Heart left ventricle (tissue), 16 donors: ENCODE measurements at regions not wholly inside any gene's neighbourhood (a gene's known extent, or its start where the extent isn't known, plus 50 kb on each side); places are given as distances from the start of the nearest gene placed in this dataset.
A peak's percentile ranks its signal among the peaks of the same experiment; 100 is the strongest.

ENCODE experiments used
- ATAC-seq, 4 donors: fragments of 200-7000 bp; cut with Tn5 transposase; one replicate each; pipeline ENCODE4 v1.9.1; 2020 to 2022; ENCODE audit warnings: moderate library complexity in 4 of 4, mild to moderate bottlenecking in 3 of 4, moderate number of reproducible peaks in 1 of 4
- DNase-seq, 5 donors: peaks; one replicate each; pipeline ENCODE4 v3.0.0-alpha.2; 2020
- H3K27ac ChIP-seq, 12 donors: fragments of 200-600 bp; sonication (generic) in 4 of 12; one replicate each; pipeline versions ENCODE4 v1.5.0 to v1.8.0; 2016 to 2022; ENCODE audit warnings: mild to moderate bottlenecking in 2 of 12
- H3K27me3 ChIP-seq, 9 donors: fragments of 200-600 bp; sonication (generic) in 2 of 9; one replicate each; pipeline versions ENCODE4 v1.5.1 to v1.8.0; 2016 to 2022; ENCODE audit warnings: mild to moderate bottlenecking in 3 of 9
- H3K36me3 ChIP-seq, 9 donors: fragments of 200-600 bp; sonication (generic) in 2 of 9; one replicate each; pipeline versions ENCODE4 v1.5.0 to v1.8.0; 2018 to 2022; ENCODE audit warnings: mild to moderate bottlenecking in 2 of 9
- H3K4me1 ChIP-seq, 12 donors: fragments of 200-600 bp; sonication (generic) in 4 of 12; one replicate each; pipeline versions ENCODE4 v1.5.0 to v1.8.0; 2016 to 2022; ENCODE audit warnings: mild to moderate bottlenecking in 3 of 12
- H3K4me3 ChIP-seq, 12 donors: fragments of 200-600 bp; sonication (generic) in 4 of 12; one replicate each; pipeline versions ENCODE4 v1.5.0 to v1.8.0; 2017 to 2022; ENCODE audit warnings: mild to moderate bottlenecking in 9 of 12, moderate library complexity in 4 of 12
- H3K9me3 ChIP-seq, 12 donors: fragments of 200-600 bp; sonication (generic) in 4 of 12; one replicate each; pipeline versions ENCODE4 v1.5.0 to v1.8.0; 2016 to 2022; ENCODE audit warnings: mild to moderate bottlenecking in 1 of 12
- POLR2A ChIP-seq, 2 donors: fragments of 450-650 bp; IDR thresholded peaks; one replicate each; pipeline ENCODE4 v1.6.1; 2017; ENCODE audit warnings: antibody characterized with exemption in 2 of 2, mild to moderate bottlenecking in 2 of 2, moderate library complexity in 2 of 2
- WGBS, 4 donors: extraction: QIAGEN DNeasy Blood & Tissue Kit in 2 of 4; methylation state at CpG; one replicate each; pipeline versions ENCODE4 v1.1.5 to v1.1.7; 2013 to 2018; 5-methylcytosine and 5-hydroxymethylcytosine counted together
- intact Hi-C, 10 donors: fragments of 100-400 bp; cut with DNase I; formaldehyde crosslinking; loops; one replicate each; pipeline versions ENCODE4 v1.11.1 to v1.14.2; 2022
- TF ChIP-seq, protein P1 (sequence below), 12 donors: fragments of 200-600 bp; sonication (generic) in 4 of 12; IDR thresholded peaks; one replicate each; pipeline versions ENCODE4 v1.5.0 to v1.8.0; 2018 to 2022; ENCODE audit warnings: antibody characterized with exemption in 12 of 12, mild to moderate bottlenecking in 5 of 12
- donor health status: ischemic (EF 13 %, LVEDD 7.1; RV severe dilation, severe dysfunction).
- donor health status: healthy with polysubstance abuse.
- donor health status: DM: no; HTN: yes; CAD: no.
- donor health status: DM: no; HTN: no; CAD: no.
- donor health status: ischemic (EF 25% LVEDD 6.9; RV normal size, moderate dysfunction).
- donor health status: ischemic (EF 25% LVEDD 5.7; RV mildly dilated, moderate dysfunction).
- donor health status: healthy.
- donor health status: DM: yes; HTN: yes; CAD: no.
- donor health status: ischemic (EF 35%, LVEDD 5.7; RV mildly dilated, moderate dysfunction).
- donor health status: nonischemic (EF 11% LVEDD 7.7; RV severe dilation, severe dysfunction).
- donor health status: DM: yes; HTN: yes; CAD: no.
- donor health status: PGD.
- donor health status: ischemic (EF 29% LVEDD 5.4; RV normal size, mild dysfunction).
- donor health status: nonischemic (EF 23%, LVEDD 6.1; RV moderate dilation, normal function).

DNA sequence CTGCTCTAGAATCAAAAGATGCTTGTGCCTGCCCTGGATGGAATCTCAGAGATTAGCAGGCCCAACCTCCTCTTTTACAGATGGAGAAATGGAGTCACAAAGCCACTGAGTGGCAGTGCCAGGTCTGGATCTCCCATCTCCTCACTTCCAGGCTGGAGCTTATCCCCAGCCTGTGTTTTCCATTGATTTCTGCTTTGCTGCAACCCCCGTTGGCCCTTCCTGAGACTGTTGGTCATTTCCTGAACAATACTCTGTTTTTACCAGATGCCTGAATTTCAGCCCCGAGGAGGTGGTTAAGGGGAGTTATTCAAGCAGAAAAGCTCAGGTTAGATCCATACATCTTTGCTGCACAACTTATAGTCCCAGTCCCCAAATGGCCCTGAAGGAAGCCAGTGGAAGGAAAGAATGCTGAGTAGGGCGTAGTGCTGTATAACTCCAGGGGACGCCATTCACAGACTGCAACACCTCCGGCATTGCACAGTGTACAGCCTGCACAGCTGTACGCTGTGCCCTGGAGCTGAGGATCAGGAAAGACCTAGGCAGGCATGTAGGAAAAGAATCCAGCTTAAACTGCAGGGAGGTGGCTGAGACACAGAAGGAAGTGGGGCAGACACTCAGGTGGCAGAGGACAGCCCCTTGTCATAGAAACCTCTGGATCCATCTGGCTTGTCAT, 77.5 kb downstream of the RPLP1 start:
- DNase-seq, result no peak
- TF ChIP-seq, protein P1, sequence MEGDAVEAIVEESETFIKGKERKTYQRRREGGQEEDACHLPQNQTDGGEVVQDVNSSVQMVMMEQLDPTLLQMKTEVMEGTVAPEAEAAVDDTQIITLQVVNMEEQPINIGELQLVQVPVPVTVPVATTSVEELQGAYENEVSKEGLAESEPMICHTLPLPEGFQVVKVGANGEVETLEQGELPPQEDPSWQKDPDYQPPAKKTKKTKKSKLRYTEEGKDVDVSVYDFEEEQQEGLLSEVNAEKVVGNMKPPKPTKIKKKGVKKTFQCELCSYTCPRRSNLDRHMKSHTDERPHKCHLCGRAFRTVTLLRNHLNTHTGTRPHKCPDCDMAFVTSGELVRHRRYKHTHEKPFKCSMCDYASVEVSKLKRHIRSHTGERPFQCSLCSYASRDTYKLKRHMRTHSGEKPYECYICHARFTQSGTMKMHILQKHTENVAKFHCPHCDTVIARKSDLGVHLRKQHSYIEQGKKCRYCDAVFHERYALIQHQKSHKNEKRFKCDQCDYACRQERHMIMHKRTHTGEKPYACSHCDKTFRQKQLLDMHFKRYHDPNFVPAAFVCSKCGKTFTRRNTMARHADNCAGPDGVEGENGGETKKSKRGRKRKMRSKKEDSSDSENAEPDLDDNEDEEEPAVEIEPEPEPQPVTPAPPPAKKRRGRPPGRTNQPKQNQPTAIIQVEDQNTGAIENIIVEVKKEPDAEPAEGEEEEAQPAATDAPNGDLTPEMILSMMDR (IDR thresholded peaks at IDR 0.05), result no peak
- TF ChIP-seq POLR2A (IDR thresholded peaks at IDR 0.05), result no peak
- H3K4me1 ChIP-seq, result peaks cover 0 to 15% (median 0%) of the 10 kb centered on the region in 12 donors
- no peak overlapping the region for H3K27ac ChIP-seq
- H3K4me3 ChIP-seq, result no peak overlapping the region
- no peak for ATAC-seq
- H3K27me3 ChIP-seq, result peaks cover 0 to 6% (median 0%) of the 10 kb centered on the region in 9 donors
- intact Hi-C loops, result no loop called here
- WGBS, 4 donors, result 59 to 77% (median 68%) methylated on average over 6 of the region's 6 CpGs
- H3K9me3 ChIP-seq, result no peaks in the 10 kb centered on the region
- H3K36me3 ChIP-seq, result no peaks in the 10 kb centered on the region

DNA sequence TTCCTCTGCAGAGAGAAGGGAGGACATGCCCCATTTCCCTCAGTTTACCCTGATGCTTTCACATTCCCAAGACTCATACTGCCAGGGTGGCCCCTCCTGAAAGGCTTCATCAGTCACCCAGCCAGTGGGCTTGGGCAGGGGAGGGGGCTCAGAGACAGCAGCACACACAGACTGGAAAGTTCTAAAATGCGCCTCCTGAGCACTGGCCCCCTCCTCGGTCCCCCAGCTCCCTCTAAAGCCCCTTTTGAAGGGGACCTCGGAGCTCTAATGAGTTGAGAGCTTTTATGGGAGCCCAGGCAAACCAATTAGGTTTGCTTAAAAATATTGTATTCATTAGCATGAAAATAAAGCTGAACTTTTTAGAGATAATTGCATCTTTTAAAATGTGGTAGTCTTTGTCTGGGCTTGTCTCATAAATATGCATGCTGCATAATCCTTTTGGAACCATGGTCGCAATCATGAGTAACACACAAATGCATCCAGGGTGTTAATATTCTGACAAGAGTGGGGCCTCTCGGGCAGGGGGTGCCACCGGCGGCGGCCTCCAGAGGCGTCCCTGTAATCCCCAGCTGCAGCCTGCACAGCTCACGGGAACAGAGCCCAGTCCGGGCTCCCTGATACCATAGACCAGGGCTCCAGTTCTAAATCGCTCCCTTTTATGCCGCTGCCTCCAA, 78.5 kb downstream of the RPLP1 start:
- 54 to 62% (median 58%) methylated on average over 13 of the region's 13 CpGs for whole genome bisulfite sequencing, 4 donors
- H3K27me3 ChIP-seq, result peaks cover 0 to 6% (median 0%) of the 10 kb centered on the region in 9 donors
- no peaks in the 10 kb centered on the region for H3K9me3 ChIP-seq
- TF ChIP-seq, protein P1 (IDR thresholded peaks at IDR 0.05), result no peak
- no peak for TF ChIP-seq POLR2A (IDR thresholded peaks at IDR 0.05)
- H3K4me1 ChIP-seq, result peaks cover 0 to 15% (median 0%) of the 10 kb centered on the region in 12 donors
- peak overlapping the region in 2 of 12 donors; percentile 17 to 29 for H3K27ac ChIP-seq
- H3K36me3 ChIP-seq, result no peaks in the 10 kb centered on the region
- peak in 3 of 4 donors; percentile 46 to 57 (median 47) for ATAC-seq
- intact Hi-C loops, result no loop called here
- DNase-seq, result no peak
- H3K4me3 ChIP-seq, result no peak overlapping the region

DNA sequence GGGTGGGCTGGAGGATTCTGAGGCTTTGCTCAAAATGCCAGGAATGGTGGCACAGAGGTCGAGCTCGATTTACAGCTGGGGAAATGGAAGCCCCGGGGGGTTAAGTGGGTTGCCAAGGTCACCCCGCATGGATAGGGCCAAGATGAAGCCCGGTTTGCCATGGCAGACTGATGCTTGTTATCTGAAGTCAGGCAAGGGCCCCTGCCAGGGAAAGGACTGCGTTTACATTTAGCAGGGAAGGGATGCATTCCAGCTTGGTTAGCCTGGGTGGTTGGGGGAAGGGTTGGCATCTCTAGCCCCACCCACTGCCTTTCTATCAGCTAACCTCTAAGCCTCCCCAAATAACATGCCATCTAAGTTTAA, 79.0 kb downstream of the RPLP1 start:
- no peaks in the 10 kb centered on the region for H3K36me3 ChIP-seq
- ATAC-seq, result peak in 3 of 4 donors; percentile 36 to 77 (median 55)
- WGBS, 4 donors, result 25 to 31% (median 27%) methylated on average over 2 to 6 of the region's 6 CpGs
- peak overlapping the region in 2 of 12 donors; percentile 17 to 29 for H3K27ac ChIP-seq
- H3K4me3 ChIP-seq, result no peak overlapping the region
- peaks cover 0 to 15% (median 0%) of the 10 kb centered on the region in 12 donors for H3K4me1 ChIP-seq
- H3K9me3 ChIP-seq, result no peaks in the 10 kb centered on the region
- peak in 3 of 5 donors; percentile 22 to 33 (median 25) for DNase-seq
- intact Hi-C loops, result no loop called here
- peaks cover 0 to 6% (median 0%) of the 10 kb centered on the region in 9 donors for H3K27me3 ChIP-seq
- TF ChIP-seq, protein P1 (IDR thresholded peaks at IDR 0.05), result no peak
- no peak for TF ChIP-seq POLR2A (IDR thresholded peaks at IDR 0.05)

DNA sequence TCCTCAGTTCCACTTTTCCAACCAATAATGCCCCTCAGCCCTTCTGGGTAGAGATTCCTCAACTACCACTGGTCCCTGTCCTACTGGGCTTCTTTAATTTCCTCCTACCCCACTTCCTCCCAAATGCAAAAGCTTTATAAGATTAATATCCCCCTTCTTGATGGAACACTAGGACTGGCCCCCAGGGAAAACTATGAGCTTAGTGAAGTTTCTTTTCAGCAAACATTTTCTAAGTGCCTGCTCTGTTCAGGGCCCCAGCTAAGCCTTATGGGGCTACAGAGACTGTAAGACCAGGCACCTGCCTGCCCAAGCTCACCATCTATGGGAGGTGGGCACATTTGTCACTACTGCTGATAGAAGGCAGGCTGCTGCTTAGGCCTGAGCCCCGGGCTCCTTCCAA, 79.4 kb downstream of the RPLP1 start:
- 53 to 67% (median 59%) methylated on average over 1 of the region's 1 CpG for WGBS, 4 donors
- H3K36me3 ChIP-seq, result no peaks in the 10 kb centered on the region
- DNase-seq (no peak), ATAC-seq (peak in 2 of 4 donors; percentile 8 to 13)
- peak overlapping the region in 1 of 12 donors; percentile 1 for H3K27ac ChIP-seq
- H3K4me1 ChIP-seq, result peaks cover 0 to 15% (median 0%) of the 10 kb centered on the region in 12 donors
- no peaks in the 10 kb centered on the region for H3K9me3 ChIP-seq
- peaks cover 0 to 6% (median 0%) of the 10 kb centered on the region in 9 donors for H3K27me3 ChIP-seq
- H3K4me3 ChIP-seq, result no peak overlapping the region
- intact Hi-C loops, result no loop called here
- TF ChIP-seq, protein P1 (IDR thresholded peaks at IDR 0.05), result no peak
- TF ChIP-seq POLR2A (IDR thresholded peaks at IDR 0.05), result no peak
